Activated CD4-positive, alpha-beta memory T cell treated with anti-CD3 and anti-CD28 coated beads for 36 hours (primary cell): ENCODE measurements at regions not wholly inside any gene's neighbourhood (a gene's known extent, or its start where the extent isn't known, plus 50 kb on each side); places are given as distances from the start of the nearest gene placed in this dataset.

Source experiments
- CTCF ChIA-PET: fragments of 350-600 bp; sonication (Branson Sonifier 250); formaldehyde crosslinking; loops from one replicate; lab custom pipeline; 2021; ENCODE audit warnings: antibody characterized with exemption, inconsistent platforms; lab: Charles Lee
- POLR2A ChIA-PET: fragments of 350-600 bp; sonication (Branson Sonifier 250); formaldehyde crosslinking; loops from one replicate; lab custom pipeline; 2021; ENCODE audit warnings: antibody characterized with exemption; lab: Charles Lee
- DNase-seq: peaks from one replicate; pipeline ENCODE4 v3.0.0-alpha.2; 2020
- H3K27ac Mint-ChIP-seq: one replicate; pipeline ENCODE4 v1.8.0; 2021; ENCODE audit warnings: mixed read lengths
- H3K27me3 Mint-ChIP-seq: one replicate; pipeline ENCODE4 v1.8.0; 2021; ENCODE audit warnings: mixed read lengths
- H3K36me3 Mint-ChIP-seq: one replicate; pipeline ENCODE4 v1.8.0; 2021; ENCODE audit warnings: mixed read lengths
- H3K4me1 Mint-ChIP-seq: one replicate; pipeline ENCODE4 v1.8.0; 2021; ENCODE audit warnings: low read depth, mixed read lengths
- H3K4me3 Mint-ChIP-seq: one replicate; pipeline ENCODE4 v1.8.0; 2021; ENCODE audit warnings: mild to moderate bottlenecking, mixed read lengths
- H3K9me3 Mint-ChIP-seq: one replicate; pipeline ENCODE4 v1.8.0; 2021; ENCODE audit warnings: mixed read lengths
- intact Hi-C: fragments of 100-400 bp; cut with micrococcal nuclease; formaldehyde crosslinking; loops from one replicate; pipeline ENCODE4 v1.15.1; 2023

- Mint-ChIP-seq H3K9me3 (no peaks in the 10 kb centered on the region), H3K4me1 (no peaks in the 10 kb centered on the region), H3K4me3 (no peak overlapping the region), H3K27ac (no peak overlapping the region), H3K27me3 (peaks cover 28% of the 10 kb centered on the region), H3K36me3 (no peaks in the 10 kb centered on the region)
- CTCF ChIA-PET: no interaction called here
- POLR2A ChIA-PET: no interaction called here
- no peak for DNase-seq
- intact Hi-C loops: no loop called here
Observed at GRCh38 chr5:1942158-1942557, 59.4 kb upstream of the IRX4 start.

- ChIA-PET POLR2A (no interaction called here), CTCF (no interaction called here)
- intact Hi-C loops: no loop called here
- no peaks in the 10 kb centered on the region for H3K9me3 Mint-ChIP-seq
- no peak for DNase-seq
- H3K36me3 Mint-ChIP-seq: no peaks in the 10 kb centered on the region
- H3K27me3 Mint-ChIP-seq: peaks cover 23% of the 10 kb centered on the region
- H3K4me3 Mint-ChIP-seq: no peak overlapping the region
- H3K27ac Mint-ChIP-seq: no peak overlapping the region
- no peaks in the 10 kb centered on the region for H3K4me1 Mint-ChIP-seq
Observed at GRCh38 chr5:1939256-1939655, 56.5 kb upstream of the IRX4 start.

GRCh38 chr5:1938310-1939000 lies 55.7 kb upstream of the IRX4 start:
- no peaks in the 10 kb centered on the region for H3K9me3 Mint-ChIP-seq
- intact Hi-C loops: no loop called here
- no peak overlapping the region for H3K4me3 Mint-ChIP-seq
- no peak overlapping the region for H3K27ac Mint-ChIP-seq
- H3K4me1 Mint-ChIP-seq: no peaks in the 10 kb centered on the region
- CTCF ChIA-PET: no interaction called here
- DNase-seq: no peak
- H3K27me3 Mint-ChIP-seq: peaks cover 15% of the 10 kb centered on the region
- POLR2A ChIA-PET: no interaction called here
- H3K36me3 Mint-ChIP-seq: no peaks in the 10 kb centered on the region

DNA sequence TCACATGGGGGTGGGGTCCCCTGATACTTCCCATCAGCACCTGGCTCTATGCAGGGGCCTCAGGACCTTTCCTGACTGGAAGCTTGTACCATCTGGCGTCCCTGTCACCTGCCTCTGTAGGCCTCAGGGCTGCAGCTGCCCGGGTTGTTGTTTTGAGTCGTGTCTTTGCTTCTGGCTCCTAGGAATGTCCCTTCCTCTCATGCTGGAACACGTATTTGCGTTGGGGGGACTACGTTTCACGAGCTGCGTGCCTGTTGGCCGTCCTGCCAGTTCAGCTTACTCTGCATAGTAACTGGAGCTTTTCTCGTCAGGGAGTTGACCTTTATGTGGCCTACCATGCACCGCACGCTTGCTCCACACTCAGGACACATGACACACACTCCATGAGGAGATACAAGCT lies 54.9 kb upstream of the IRX4 start:
- H3K4me3 Mint-ChIP-seq: no peak overlapping the region
- H3K9me3 Mint-ChIP-seq: no peaks in the 10 kb centered on the region
- ChIA-PET CTCF (no interaction called here), POLR2A (no interaction called here)
- H3K36me3 Mint-ChIP-seq: no peaks in the 10 kb centered on the region
- H3K27ac Mint-ChIP-seq: no peak overlapping the region
- no peaks in the 10 kb centered on the region for H3K4me1 Mint-ChIP-seq
- no peak for DNase-seq
- intact Hi-C loops: no loop called here
- H3K27me3 Mint-ChIP-seq: peaks cover 18% of the 10 kb centered on the region

DNA sequence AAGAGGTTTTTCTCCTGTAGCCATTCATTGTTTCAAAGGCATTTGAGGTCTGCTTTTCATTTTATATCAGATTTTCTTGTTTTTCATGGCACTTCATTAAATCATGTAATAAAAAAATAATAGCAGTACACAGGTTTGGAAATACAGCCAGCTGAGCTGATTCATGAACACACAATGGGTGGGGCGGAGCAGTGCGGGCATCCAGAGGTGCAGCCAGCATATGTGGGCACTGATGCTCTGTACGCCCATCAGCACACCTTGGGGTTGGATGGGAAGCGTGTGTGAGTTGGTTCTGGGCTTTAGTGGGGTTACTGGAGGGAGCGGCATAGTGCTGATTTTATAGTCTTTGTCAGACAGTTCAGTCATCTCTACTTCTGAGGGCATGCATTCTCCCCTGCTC lies 54.2 kb upstream of the IRX4 start:
- intact Hi-C loops: no loop called here
- Mint-ChIP-seq H3K9me3 (no peaks in the 10 kb centered on the region), H3K27me3 (peaks cover 18% of the 10 kb centered on the region), H3K36me3 (no peaks in the 10 kb centered on the region), H3K4me3 (no peak overlapping the region), H3K4me1 (peaks cover under 1% of the 10 kb centered on the region), H3K27ac (no peak overlapping the region)
- ChIA-PET POLR2A (no interaction called here), CTCF (no interaction called here)
- DNase-seq: no peak

DNA sequence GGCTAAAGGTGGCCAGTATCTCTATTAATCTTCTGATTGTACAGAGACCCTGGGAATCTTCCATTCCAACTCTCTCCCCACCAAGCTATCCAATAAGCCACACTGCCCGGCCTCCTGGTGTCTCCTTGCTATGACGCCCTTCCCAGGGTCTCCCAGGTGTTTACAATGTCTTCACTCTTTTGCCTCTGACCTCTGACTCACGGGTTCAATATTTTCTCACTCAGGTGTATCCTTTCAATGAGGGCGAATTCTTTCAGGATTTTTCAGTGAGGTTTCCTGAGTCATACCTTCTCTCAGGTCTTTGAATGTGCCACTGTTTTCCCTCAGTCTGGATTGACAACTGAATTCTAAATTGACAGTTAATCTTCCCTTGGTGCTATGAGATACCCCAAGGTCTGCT lies 53.7 kb upstream of the IRX4 start:
- Mint-ChIP-seq H3K4me1 (peaks cover 2% of the 10 kb centered on the region), H3K27ac (no peak overlapping the region), H3K9me3 (no peaks in the 10 kb centered on the region), H3K27me3 (peaks cover 20% of the 10 kb centered on the region), H3K4me3 (no peak overlapping the region), H3K36me3 (no peaks in the 10 kb centered on the region)
- CTCF ChIA-PET: no interaction called here
- no peak for DNase-seq
- intact Hi-C loops: no loop called here
- POLR2A ChIA-PET: no interaction called here

DNA sequence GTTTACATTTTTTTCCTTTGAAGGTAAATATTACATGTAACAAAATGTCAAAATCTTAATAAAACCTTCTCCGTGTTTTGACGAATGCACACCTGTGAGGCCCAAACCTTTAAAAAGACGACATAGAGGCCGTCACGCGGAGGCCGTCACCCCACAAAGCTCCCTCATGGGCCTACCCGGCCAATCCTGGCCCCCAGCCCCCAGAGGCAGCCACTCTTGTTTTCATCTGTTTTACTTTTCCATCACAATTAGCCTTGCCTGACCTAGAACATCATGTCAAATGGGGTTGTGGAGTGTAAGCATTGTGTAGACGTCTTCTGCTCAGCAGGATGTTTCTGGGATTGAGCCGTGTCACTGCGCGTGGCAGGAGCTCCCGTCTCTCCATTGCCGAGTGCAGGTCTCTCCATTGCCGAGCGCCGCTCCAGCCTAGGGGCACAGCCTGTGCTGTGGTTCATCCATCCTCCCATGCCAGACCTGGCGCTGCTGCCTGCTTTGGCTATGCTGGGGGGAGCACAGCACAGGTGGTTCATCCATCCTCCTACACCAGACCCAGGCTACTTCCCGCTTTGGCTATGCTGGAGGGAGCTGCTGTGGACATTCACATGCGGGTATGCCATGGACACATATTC lies 52.2 kb upstream of the IRX4 start:
- no peak for DNase-seq
- CTCF ChIA-PET: no interaction called here
- Mint-ChIP-seq H3K27me3 (peaks cover 22% of the 10 kb centered on the region), H3K36me3 (no peaks in the 10 kb centered on the region), H3K27ac (no peak overlapping the region), H3K9me3 (no peaks in the 10 kb centered on the region), H3K4me1 (peaks cover 2% of the 10 kb centered on the region), H3K4me3 (no peak overlapping the region)
- intact Hi-C loops: no loop called here
- POLR2A ChIA-PET: no interaction called here

DNA sequence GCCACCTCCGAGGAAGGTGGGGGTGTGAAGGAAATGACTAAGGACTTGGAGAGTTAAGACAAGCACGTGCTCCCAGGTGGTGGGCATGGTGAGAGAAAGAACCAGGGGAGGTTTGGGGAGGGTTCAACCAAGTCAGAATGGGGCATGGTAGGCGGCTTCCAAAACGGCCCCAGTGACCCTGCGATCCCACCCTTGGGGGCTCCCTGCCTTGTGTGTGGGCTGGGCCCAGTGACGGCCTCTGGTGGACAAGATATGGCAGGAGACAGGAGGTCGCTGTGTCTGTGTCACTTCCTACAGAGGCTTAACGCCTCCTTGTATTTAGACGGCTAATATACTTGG lies 51.3 kb upstream of the IRX4 start:
- H3K36me3 Mint-ChIP-seq: no peaks in the 10 kb centered on the region
- POLR2A ChIA-PET: no interaction called here
- H3K27me3 Mint-ChIP-seq: peaks cover 21% of the 10 kb centered on the region
- no peak overlapping the region for H3K27ac Mint-ChIP-seq
- DNase-seq: no peak
- no peak overlapping the region for H3K4me3 Mint-ChIP-seq
- CTCF ChIA-PET: no interaction called here
- no peaks in the 10 kb centered on the region for H3K9me3 Mint-ChIP-seq
- peaks cover 2% of the 10 kb centered on the region for H3K4me1 Mint-ChIP-seq
- intact Hi-C loops: no loop called here

- no peaks in the 10 kb centered on the region for H3K9me3 Mint-ChIP-seq
- H3K4me3 Mint-ChIP-seq: no peak overlapping the region
- no peak for DNase-seq
- ChIA-PET CTCF (interaction anchor here (0.6 kb wide), 1 partner anchor 127 kb away, joined by 3 read pairs; no protein-coding TSS in a partner anchor), POLR2A (no interaction called here)
- no peaks in the 10 kb centered on the region for H3K36me3 Mint-ChIP-seq
- peaks cover 21% of the 10 kb centered on the region for H3K27me3 Mint-ChIP-seq
- intact Hi-C loops: no loop called here
- peaks cover 2% of the 10 kb centered on the region for H3K4me1 Mint-ChIP-seq
- H3K27ac Mint-ChIP-seq: no peak overlapping the region
Observed at GRCh38 chr5:1933364-1934055, 50.8 kb upstream of the IRX4 start.
